GM21390 (cell line): ENCODE measurements at regions not wholly inside any gene's neighbourhood (a gene's known extent, or its start where the extent isn't known, plus 50 kb on each side); places are given as distances from the start of the nearest gene placed in this dataset.

Experiments used
- ATAC-seq: cut with Tn5 transposase; IDR thresholded peaks from one replicate; pipeline ENCODE4 v1.9.1; 2021; ENCODE audit not compliant: unreplicated experiment

DNA sequence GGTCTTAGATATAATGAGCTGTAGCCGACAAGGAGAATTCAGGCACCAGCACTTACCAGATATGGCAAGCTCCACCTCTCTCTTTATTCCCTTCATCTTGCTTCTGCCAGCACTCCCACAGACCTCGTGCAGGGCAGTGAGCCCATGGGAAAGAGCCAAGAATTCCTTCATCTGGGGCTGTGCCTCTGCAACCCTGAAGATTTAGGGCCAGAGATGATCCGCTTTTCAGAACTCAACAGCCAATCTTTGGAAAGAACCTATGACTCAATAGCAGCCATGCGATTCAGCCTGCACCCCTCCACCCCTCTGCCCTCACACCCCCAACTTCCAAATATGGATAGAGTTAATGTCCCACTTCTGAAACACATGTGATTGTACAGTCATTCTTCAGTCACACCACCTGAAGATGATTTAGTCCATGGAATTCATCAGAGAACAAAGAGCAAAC, 533.7 kb upstream of the TNP1 start:
- ATAC-seq: no peak

DNA sequence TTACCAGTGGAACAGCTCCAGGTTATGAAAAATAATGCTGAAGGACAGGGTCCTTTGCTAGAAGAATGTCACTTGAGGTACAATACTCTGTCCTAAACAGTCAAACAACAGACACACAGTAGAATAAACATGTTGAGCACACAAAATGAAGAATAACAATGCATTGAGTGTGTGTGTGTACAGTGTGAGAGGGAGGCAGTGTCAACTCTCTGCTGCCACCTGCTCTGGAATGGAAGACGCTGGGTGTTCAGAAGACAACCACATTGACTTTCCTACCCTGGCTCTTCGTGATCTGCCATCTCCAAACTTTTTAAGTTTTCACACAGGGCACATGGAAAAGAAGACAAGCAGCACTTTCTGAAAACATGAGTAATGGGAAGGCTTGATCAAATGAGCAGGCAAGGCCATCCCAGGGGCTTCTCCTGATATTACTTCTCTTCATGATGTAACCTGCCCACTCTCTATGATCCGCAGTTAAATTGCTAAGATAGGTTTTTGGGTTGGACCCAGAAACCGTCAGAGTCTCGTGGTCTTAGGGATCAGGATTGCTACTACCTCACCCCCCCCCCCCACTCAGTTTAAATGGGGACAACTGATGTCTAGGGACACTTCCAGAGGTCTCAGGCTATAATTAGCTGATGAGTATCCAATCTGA, 533.2 kb upstream of the TNP1 start:
- ATAC-seq: no peak

DNA sequence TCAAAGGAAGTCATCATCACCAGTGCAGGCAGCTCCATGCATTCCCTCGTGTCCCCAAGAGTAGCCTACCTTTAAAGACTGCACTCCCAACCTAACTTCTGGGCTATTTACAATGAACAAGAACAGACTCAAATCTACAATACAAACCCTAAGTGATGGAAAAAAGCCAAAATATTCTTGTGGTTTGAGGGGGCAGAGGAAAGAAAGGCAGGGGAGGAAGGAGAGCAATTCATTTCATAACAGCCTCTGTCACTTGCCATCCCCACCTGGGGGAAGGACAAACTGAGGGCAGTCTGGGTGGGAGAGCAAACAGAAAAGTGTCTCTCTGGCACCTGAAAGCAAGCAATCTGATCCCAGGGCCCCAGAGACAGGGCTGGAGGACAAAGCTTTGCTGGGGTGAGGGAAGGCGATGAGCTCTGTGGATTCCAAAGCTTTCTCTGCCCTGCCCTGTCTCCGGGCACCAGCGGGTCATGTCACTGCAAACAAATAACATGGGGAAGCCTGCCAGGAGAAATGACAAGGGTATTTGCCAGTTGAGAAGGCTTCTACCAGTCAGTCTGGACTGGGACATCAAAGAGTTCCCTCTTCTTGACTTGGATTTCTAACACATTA, 528.0 kb upstream of the TNP1 start:
- no peak for ATAC-seq

DNA sequence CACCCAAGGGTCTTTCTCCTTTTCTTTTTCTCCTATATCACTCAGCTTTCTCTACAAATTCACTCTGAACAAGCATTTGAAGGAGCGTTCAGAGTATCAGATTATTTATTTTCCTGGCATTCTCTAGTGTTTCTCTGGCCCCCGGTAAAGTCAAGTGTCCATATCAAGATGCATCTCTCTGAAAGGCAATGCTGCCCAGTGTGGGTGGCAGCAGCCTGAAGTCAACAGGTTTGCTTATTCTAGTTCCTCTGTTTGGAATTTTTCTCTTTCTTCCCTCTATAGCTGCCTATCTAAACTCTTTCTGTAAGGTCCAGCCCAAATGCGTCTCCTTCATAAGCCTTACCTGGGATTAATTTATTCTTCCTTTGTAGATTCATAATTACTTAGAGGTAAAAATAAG, 526.2 kb upstream of the TNP1 start:
- ATAC-seq: no peak

DNA sequence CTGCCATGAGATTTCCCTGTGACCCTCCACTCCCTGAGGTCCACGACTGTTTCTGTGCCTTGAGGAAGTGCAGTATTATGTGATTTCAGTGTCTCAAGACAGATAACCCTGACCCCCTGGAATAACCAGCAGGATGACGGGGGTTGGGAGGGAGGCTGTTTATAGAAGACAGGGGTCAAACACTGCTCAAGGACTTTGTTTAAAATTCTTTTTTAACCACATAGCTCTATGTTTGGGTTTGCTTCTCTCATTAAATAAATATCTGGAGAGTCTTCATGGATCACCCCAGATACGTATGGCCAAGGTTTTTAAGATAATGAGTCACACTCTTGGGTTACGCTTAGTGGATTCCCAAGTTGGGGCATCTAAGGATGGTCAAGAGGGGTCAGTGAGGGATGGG, 523.8 kb upstream of the TNP1 start:
- ATAC-seq: no peak

DNA sequence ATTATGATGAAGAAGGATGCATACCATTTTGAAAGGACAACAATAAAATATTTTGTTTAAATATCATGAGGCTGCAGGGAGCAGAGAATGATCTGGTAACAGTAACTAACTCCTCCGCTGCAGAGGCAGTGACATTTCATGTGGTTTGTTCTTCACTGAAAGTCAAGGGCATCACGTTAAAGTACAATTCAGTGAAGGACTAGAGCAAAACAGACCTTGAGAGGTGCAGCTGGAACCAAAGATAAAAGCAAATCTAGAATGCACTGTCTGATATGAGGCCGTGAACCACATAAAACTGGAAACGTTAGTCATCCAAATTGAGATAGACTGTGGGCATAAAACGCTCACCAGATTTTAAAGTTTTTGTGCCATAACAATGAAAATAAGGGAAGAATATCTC, 522.9 kb upstream of the TNP1 start:
- no peak for ATAC-seq

DNA sequence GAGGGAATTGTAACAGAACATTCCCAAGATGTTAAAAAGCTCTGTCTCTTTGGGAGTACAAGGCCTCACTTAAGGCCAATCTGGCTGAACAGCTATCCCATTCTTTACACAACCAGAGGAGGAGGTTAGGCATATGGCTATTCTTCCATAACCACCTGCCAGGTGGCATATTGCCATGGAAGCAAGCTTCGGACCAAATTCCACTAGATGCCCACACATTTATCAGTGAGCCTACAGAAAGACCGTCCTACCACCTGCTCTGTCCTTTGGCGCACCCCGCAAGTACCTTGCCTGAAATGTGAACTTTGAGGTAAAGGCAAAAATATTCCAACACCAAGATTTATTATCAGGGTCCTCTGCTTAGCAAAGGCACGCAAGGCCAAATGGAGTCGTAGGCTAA, 519.9 kb upstream of the TNP1 start:
- ATAC-seq: no peak

DNA sequence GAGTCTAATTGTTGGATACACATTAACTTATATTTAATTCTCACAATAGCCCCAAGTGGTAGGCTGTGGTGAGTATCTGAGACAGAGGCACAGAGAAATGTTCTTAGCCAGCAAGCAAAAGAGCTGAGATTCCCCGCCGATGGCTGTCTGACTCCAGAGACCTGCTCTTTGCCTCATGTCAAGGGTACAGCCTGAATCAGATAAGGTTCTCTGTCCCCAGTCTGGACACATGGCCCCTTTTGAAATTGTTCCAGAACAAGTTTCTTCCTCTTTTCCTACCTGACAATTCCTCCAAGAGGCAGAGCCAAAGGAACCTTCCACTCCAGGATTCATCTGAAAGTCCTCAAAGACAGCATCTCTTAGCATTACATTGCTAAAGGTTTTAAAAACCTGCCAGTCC, 512.9 kb upstream of the TNP1 start:
- no peak for ATAC-seq

DNA sequence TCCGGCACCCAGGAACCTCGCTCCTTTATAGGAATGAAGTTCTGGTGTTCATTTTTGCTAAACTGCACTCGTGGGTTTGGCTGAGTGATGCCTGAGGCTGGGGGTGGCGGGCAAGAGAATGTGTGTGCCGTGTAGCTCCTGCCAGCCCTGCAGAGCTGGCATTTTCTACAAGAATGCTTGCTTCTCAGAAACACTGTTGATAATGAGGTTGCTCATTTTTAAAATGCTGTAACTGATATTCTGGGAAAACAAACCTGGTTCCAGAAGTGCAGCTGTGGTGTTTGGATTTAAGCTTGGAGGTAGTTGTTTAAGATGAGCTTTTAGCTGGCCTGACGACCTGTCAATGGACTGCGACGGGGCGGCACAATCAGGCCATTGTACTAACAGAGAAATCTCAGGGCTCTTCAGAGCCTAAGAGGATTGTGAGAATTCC, 511.9 kb upstream of the TNP1 start:
- no peak for ATAC-seq

DNA sequence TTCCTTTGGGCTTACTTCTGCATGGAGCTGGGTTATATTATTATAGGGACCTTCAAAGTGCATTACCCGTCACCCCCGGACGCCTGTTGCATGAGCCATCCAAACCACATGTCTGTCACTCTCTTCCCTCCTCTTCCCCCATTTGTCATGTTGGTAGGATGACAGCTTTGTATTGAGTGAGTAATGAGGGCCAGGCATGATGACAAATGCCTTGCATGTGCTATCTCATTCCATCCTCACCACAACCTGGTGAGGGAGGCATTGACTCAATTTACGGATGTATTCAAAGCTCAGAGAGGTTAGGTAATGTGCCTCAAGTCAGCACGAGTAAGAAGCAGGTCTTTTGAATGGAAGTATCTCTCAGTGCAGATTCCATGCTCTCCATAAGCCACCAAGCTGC, 510.5 kb upstream of the TNP1 start:
- ATAC-seq: no peak

DNA sequence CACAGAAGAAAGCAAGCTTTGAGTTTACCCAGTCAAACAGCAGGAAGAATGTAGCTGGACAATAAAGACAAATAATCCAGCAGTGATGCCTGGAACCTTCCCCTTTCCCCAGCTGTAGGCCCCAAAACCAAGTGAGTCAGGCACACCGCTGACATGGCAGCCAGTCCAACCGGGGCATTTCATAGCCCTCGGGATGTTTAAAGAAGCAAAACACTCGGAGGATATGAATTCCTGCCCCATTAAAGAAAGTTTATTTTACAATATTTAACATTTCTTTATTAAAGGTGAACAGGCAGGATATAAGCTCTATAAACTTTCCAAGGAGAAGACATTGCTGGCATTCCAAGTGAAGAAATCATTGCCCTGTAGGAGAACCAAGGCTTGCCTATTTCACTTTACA, 507.6 kb upstream of the TNP1 start:
- ATAC-seq: no peak

DNA sequence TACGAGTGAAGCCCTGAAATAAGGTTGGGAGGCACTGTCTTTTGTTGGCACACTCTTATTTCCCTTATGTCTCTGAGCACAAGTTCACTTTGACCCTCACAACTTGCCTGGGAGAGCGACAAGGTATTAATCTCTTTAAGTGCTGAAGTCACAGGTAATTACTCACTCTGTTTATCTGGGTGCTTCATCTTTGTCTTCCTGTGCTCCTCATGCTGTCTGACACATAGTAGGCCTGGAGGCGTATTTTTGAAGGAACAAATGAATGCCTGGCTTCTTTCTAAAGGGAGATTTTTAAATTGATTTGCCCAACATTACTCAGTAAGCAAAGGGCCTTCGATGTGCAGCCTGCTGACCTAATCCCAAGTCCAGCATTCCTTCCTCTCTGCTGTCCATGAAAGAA, 507.1 kb upstream of the TNP1 start:
- ATAC-seq: no peak

DNA sequence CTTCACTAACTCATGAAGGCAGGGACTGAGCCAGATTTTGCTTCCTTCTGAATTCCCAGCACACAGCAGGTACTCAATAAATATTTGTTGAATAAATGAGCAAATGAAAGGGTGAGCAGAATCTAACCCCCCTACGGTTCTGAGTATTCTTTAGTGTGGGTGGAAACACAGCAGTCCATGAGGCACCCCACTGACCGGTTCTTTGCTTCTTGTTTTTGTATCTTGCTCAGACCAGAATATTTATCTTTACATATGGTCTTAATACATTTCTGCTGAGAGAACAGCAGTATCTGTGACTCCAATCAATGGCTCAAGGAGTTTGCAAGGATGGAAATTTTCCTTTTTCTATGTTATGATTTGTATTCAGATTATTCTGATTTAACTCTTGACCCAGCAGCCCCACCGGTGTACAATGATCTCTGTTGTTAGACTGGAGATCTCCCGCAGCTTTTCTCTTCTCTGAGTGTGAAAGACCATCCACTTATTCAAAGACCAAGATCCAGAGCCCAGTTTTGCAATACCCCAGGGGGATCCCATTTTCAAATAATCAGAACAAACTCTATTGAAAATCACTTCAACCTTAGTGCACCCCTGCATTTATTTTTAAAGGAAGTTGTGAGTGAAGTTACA, 506.5 kb upstream of the TNP1 start:
- no peak for ATAC-seq

DNA sequence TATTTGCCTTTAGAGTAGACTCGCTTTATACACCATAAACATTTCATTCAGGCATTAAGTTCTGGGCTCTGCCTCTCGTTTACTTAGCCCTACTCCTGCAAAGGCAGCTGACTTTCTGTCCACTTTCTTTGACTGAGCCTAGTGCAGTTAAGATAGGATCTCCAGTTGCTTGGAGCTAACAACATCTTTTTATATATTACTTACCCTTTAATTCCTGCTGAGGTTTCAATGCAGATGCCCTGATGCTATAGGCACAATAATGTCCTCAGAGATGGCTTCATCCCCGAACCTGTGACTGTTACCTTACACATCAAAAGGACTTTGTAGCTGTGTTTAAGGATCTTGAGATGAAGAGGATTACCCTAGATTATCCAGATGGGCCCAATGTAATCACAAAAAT, 505.8 kb upstream of the TNP1 start:
- no peak for ATAC-seq

DNA sequence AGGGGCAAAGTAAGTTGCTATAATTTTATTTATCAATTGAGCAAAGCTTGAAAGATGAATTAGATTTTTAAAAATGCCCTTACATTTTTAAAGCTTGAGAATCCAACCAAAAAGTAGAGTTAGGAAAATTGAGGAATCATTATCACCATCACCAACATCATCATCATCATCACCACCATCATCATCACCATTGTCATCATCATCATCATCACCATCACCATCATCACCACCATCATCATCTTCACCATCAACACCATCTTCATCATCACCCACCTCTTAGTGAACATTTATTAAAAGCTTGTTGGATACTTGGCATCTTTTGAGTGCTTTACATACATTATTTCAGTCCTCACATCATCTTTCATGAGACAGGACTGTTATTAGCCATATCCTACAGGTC, 504.4 kb upstream of the TNP1 start:
- no peak for ATAC-seq

DNA sequence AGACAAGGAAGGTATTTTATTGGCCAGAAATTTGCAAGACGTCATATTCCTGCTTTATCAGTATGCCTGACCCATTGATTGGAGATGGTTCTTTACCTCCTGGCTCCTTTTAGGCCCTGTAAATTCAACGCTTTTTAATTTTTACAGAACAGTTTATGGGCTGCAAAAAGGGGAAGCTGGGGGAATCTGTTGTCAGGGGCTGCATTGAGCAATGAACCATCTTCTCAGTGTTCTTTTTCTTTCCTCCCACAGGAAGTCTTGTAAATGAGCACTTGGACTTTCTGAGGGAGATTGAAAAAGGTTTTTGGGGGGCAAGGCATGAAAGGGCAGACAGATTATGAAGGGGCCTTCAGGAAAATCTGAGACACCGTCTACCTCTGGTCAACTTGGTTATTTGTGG, 503.6 kb upstream of the TNP1 start:
- no peak for ATAC-seq

DNA sequence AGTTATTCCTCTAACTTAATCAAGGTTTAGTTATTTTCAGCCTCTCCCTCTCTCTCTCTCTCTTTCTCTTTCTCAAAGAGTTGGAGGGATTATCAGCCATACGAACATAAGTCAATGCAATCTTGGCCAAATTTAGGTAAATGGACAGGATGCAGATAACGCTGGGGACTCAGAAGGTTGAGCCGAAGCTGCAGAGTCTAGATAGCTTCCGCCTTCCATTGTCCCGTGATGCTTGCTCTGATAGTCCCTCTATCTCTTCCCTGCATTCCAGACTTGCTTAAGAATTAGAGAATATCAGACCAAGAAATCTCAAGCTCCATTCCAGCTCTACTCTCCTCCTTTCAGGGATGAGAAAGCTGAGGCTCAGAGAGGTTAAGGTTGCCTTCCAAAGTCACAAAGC, 502.8 kb upstream of the TNP1 start:
- ATAC-seq: no peak

DNA sequence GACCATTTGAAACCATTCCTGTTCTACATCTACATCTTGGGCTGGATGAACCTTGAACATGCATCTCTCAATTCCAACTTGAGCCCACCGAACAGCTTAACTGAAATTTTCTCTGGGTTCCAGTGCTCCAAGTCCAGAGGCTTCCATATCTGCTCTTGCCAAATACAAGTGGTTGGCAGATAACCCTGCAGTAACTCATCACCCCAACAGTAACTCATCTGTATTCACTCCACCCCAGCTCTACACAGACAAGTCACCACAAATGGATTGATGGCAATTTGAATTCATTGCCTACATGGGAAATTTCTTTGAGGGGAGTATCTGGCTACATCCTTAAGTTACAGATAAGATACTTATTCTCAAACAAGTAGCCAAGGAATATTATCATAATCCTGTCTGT, 502.4 kb upstream of the TNP1 start:
- ATAC-seq: no peak

DNA sequence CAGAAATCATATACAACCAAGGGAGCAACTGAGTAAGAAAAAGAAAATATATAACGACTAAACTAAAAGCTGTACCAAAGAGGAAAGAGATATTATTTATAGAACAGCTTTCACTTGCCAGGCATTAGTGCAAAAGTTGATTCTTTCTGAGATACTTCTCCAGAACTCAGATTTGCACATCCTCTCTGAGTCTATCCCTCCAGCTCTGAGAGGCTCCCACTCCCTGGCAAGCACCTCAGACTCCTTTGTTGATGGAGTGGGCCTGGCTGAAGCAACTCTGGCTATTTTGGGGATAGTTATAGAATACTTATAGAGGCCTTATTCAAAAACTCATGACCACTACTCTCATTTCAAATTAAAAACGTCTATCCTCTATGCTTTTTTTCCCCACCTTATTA, 501.6 kb upstream of the TNP1 start:
- ATAC-seq: no peak

DNA sequence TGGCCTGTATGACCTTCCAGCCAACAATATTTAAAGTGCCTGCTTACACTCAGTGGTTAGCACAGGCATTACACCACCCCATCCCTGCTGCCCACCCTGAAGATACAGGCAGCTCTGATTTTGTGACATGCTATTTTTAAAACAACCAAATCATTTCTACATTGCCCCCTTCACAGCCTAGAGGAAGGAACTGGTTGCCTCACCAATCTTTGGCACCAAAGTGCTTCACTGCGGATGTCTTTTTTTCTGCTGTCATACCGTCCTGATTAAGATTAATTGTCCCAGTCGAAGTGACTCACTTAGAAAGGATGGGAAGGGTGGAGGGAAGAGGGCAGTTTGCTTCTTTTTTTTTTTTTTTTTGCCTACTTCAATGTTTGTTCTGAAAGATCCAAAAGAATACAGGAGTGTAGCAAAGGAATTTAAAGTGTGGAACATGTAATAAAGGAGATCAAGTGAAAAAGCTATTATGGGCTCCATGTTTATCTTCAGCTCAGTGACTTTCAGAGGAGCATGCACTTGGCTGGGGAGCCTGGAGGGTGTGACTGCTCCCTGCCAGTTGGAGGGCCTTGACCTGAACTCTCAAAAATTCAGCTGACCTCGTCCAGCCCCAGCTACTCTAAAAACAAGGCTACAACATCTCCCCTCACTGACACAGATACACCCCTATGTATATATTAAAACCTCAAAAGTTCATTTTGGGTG, 501.1 kb upstream of the TNP1 start:
- ATAC-seq: no peak

DNA sequence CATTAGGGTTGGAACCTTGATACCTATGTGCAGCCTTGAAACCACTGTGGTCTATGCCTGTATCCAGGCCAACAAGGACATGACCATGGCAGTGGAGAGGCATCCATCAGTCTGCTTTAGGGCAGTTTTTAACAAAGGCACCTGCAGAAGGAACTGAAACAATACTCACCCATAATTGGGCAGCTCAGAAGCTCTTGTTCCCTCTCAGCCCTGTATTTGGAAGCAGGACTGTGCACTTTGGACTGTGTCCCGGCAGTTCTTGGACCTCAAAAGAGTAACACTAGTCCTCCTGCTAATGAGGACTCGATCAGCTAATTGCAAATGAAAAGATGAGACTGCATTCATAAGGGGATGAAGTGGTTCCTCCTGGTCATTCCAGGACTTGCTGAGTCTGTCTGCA, 500.2 kb upstream of the TNP1 start:
- no peak for ATAC-seq
